Activated CD8-positive, alpha-beta T cell treated with anti-CD3 and anti-CD28 coated beads for 36 hours (primary cell): ENCODE measurements at regions not wholly inside any gene's neighbourhood (a gene's known extent, or its start where the extent isn't known, plus 50 kb on each side); places are given as distances from the start of the nearest gene placed in this dataset.

Experiments
- ATAC-seq: fragments of 200-7000 bp; cut with Tn5 transposase; one replicate; pipeline ENCODE4 v1.10.0; 2021; ENCODE audit warnings: mild to moderate bottlenecking, moderate library complexity
- CTCF ChIA-PET: fragments of 350-600 bp; sonication (Branson Sonifier 250); formaldehyde crosslinking; loops from one replicate; lab custom pipeline; 2021; ENCODE audit warnings: antibody characterized with exemption; lab: Charles Lee
- POLR2A ChIA-PET: fragments of 350-600 bp; sonication (Branson Sonifier 250); formaldehyde crosslinking; loops from one replicate; lab custom pipeline; 2021; ENCODE audit warnings: antibody characterized with exemption; lab: Charles Lee
- DNase-seq: peaks from one replicate; pipeline ENCODE4 v3.0.0-alpha.2; 2020
- H3K27ac Mint-ChIP-seq: one replicate; pipeline ENCODE4 v1.8.0; 2021; ENCODE audit warnings: mild to moderate bottlenecking, mixed read lengths
- H3K27me3 Mint-ChIP-seq: one replicate; pipeline ENCODE4 v1.8.0; 2021; ENCODE audit warnings: mixed read lengths
- H3K36me3 Mint-ChIP-seq: one replicate; pipeline ENCODE4 v1.8.0; 2021; ENCODE audit warnings: low read depth, mixed read lengths
- H3K4me1 Mint-ChIP-seq: one replicate; pipeline ENCODE4 v1.8.0; 2021; ENCODE audit warnings: low read depth, mixed read lengths
- H3K4me3 Mint-ChIP-seq: one replicate; pipeline ENCODE4 v1.8.0; 2021; ENCODE audit warnings: mild to moderate bottlenecking, moderate library complexity, mixed read lengths
- H3K9me3 Mint-ChIP-seq: one replicate; pipeline ENCODE4 v1.8.0; 2021; ENCODE audit warnings: mixed read lengths
- CTCF ChIP-seq: fragments of 200-600 bp; IDR thresholded peaks from one replicate; pipeline ENCODE4 v1.8.0; 2022; ENCODE audit warnings: antibody characterized with exemption, mild to moderate bottlenecking
- intact Hi-C: fragments of 100-400 bp; cut with micrococcal nuclease; formaldehyde crosslinking; loops from one replicate; pipeline ENCODE4 v1.10.0; 2022

GRCh38 chr18:78171954-78172353 lies 807.7 kb upstream of the SALL3 start:
- DNase-seq (no peak), ATAC-seq (no peak)
- no peak overlapping the region for H3K4me3 Mint-ChIP-seq
- H3K27me3 Mint-ChIP-seq = peaks cover 3% of the 10 kb centered on the region
- H3K36me3 Mint-ChIP-seq = no peaks in the 10 kb centered on the region
- CTCF ChIA-PET = no interaction called here
- no peaks in the 10 kb centered on the region for H3K4me1 Mint-ChIP-seq
- TF ChIP-seq CTCF = no peak
- H3K27ac Mint-ChIP-seq = no peak overlapping the region
- intact Hi-C loops = no loop called here
- POLR2A ChIA-PET = no interaction called here
- no peaks in the 10 kb centered on the region for H3K9me3 Mint-ChIP-seq

DNA sequence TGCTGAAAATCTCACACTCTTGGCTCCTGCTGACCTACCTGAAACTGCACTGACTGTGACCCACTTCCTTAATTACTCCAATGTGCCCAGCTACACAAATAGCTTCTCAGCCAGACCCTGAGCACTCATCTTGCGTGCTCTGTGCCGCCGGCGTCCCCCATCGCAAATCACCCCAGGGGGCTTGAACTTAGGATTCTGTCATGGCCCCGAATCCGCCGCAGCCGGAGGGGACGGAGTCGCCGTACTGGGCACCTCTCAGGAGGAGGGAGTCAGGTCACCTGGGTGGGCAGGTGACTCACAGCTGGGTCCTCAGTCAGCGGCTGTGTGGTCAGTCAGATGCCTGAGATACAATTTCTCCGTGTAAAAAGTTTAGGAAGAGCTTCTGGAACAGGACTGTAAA lies 804.9 kb upstream of the SALL3 start:
- no peak for TF ChIP-seq CTCF
- Mint-ChIP-seq H3K27ac (no peak overlapping the region), H3K36me3 (no peaks in the 10 kb centered on the region), H3K4me3 (no peak overlapping the region), H3K9me3 (no peaks in the 10 kb centered on the region), H3K27me3 (no peaks in the 10 kb centered on the region), H3K4me1 (no peaks in the 10 kb centered on the region)
- ChIA-PET POLR2A (no interaction called here), CTCF (no interaction called here)
- no peak for DNase-seq
- intact Hi-C loops = no loop called here
- ATAC-seq = no peak

GRCh38 chr18:78178812-78179211 lies 800.8 kb upstream of the SALL3 start:
- CTCF ChIA-PET = no interaction called here
- Mint-ChIP-seq H3K4me3 (no peak overlapping the region), H3K9me3 (peaks cover 8% of the 10 kb centered on the region), H3K36me3 (no peaks in the 10 kb centered on the region), H3K4me1 (no peaks in the 10 kb centered on the region), H3K27me3 (no peaks in the 10 kb centered on the region), H3K27ac (no peak overlapping the region)
- intact Hi-C loops = no loop called here
- TF ChIP-seq CTCF = no peak
- POLR2A ChIA-PET = no interaction called here
- DNase-seq = no peak
- no peak for ATAC-seq

- ATAC-seq (no peak), DNase-seq (no peak)
- no peak for TF ChIP-seq CTCF
- H3K27ac Mint-ChIP-seq = no peak overlapping the region
- no peaks in the 10 kb centered on the region for H3K4me1 Mint-ChIP-seq
- POLR2A ChIA-PET = no interaction called here
- no peak overlapping the region for H3K4me3 Mint-ChIP-seq
- CTCF ChIA-PET = no interaction called here
- no peaks in the 10 kb centered on the region for H3K27me3 Mint-ChIP-seq
- peaks cover 9% of the 10 kb centered on the region for H3K9me3 Mint-ChIP-seq
- H3K36me3 Mint-ChIP-seq = no peaks in the 10 kb centered on the region
- intact Hi-C loops = no loop called here
Observed at GRCh38 chr18:78180741-78181140, 798.9 kb upstream of the SALL3 start.

- ChIA-PET POLR2A (no interaction called here), CTCF (no interaction called here)
- no peak for DNase-seq
- Mint-ChIP-seq H3K9me3 (peaks cover 9% of the 10 kb centered on the region), H3K36me3 (no peaks in the 10 kb centered on the region), H3K4me3 (no peak overlapping the region), H3K27ac (no peak overlapping the region), H3K27me3 (no peaks in the 10 kb centered on the region), H3K4me1 (no peaks in the 10 kb centered on the region)
- intact Hi-C loops = no loop called here
- no peak for TF ChIP-seq CTCF
- ATAC-seq = no peak
Observed at GRCh38 chr18:78183815-78184214, 795.8 kb upstream of the SALL3 start.
